C4-2B (cell line): ENCODE measurements at regions not wholly inside any gene's neighbourhood (a gene's known extent, or its start where the extent isn't known, plus 50 kb on each side); places are given as distances from the start of the nearest gene placed in this dataset.

ENCODE experiments used
- CTCF ChIP-seq: fragments of 450-650 bp; conservative IDR thresholded peaks from 2 replicates; pipeline ENCODE4 v1.5.1; 2017; ENCODE audit warnings: mild to moderate bottlenecking
- ZFX ChIP-seq: fragments of 450-650 bp; IDR thresholded peaks from 2 replicates; pipeline ENCODE4 v1.6.1; 2017

GRCh38 chr6:98547634-98548033 is 286.7 kb upstream of the POU3F2 start:
- TF ChIP-seq CTCF: no peak
- TF ChIP-seq ZFX: no peak
